ENCODE measurements at regions not wholly inside any gene's neighbourhood (a gene's known extent, or its start where the extent isn't known, plus 50 kb on each side); places are given as distances from the start of the nearest gene placed in this dataset.

- Histone ChIP-seq H3K9ac (no peak overlapping the region), H3K27me3 (no peaks in the 10 kb centered on the region), H3K4me1 (no peaks in the 10 kb centered on the region; a peak in 1 of 20 replicates), H3K36me3 (no peaks in the 10 kb centered on the region), H3K27ac (no peak overlapping the region), H3K4me2 (no peak overlapping the region), H3K4me3 (no peak overlapping the region), H3K9me3 (replicated peaks in 1 of 11) (no peaks in the 10 kb centered on the region), H4K20me1 (no peaks in the 10 kb centered on the region)
- no peak for TF ChIP-seq Cebpa-rat (IDR thresholded peaks at IDR 0.05)
These were observed 51.7 kb upstream of the PALMD start for GRCh38 chr1:99594205-99594604.

- H3K27ac ChIP-seq, result no peak overlapping the region
- H3K9ac ChIP-seq, result no peak overlapping the region
- no peak overlapping the region for H3K4me3 ChIP-seq
- no peaks in the 10 kb centered on the region for H3K36me3 ChIP-seq
- no peaks in the 10 kb centered on the region; a peak in 1 of 20 replicates for H3K4me1 ChIP-seq
- no peaks in the 10 kb centered on the region for H3K27me3 ChIP-seq
- no peak for TF ChIP-seq Cebpa-rat (IDR thresholded peaks at IDR 0.05)
- H3K4me2 ChIP-seq, result no peak overlapping the region
- no peaks in the 10 kb centered on the region for H3K9me3 ChIP-seq (replicated peaks in 1 of 11)
- H4K20me1 ChIP-seq, result no peaks in the 10 kb centered on the region
These were observed 50.9 kb upstream of the PALMD start for GRCh38 chr1:99595041-99595440.

- Histone ChIP-seq H3K4me3 (no peak overlapping the region), H3K4me2 (no peak overlapping the region), H3K9ac (no peak overlapping the region), H3K9me3 (replicated peaks in 1 of 11) (no peaks in the 10 kb centered on the region), H3K27ac (no peak overlapping the region), H3K36me3 (no peaks in the 10 kb centered on the region), H3K27me3 (no peaks in the 10 kb centered on the region), H3K4me1 (no peaks in the 10 kb centered on the region; a peak in 1 of 20 replicates), H4K20me1 (no peaks in the 10 kb centered on the region)
- no peak for TF ChIP-seq Cebpa-rat (IDR thresholded peaks at IDR 0.05)
These were observed 50.5 kb upstream of the PALMD start for GRCh38 chr1:99595441-99595840.

All from BLaER1 treated with 17β-estradiol and CSF1 and Interleukin-3, amounts not matched to agents 10 nM and 100 nM (cell line).